GM23338 (cell line): ENCODE measurements at regions not wholly inside any gene's neighbourhood (a gene's known extent, or its start where the extent isn't known, plus 50 kb on each side); places are given as distances from the start of the nearest gene placed in this dataset.
"Not testable (repeated sequence)": the region's sequence is repeated elsewhere in the genome, so short reads cannot be mapped to it uniquely, and the experiment has no call there.

Experiments used
- ATAC-seq: fragments of 200-7000 bp; cut with Tn5 transposase; 3 replicates; pipeline ENCODE4 v1.9.1; 2020
- DNase-seq: peaks from one replicate; pipeline ENCODE4 v3.0.0-alpha.2; 2015; ENCODE audit warnings: low spot score
- H2AFZ ChIP-seq: fragments of 200-600 bp; sonication (generic); 2 replicates; pipeline ENCODE4 v1.8.0; 2016; ENCODE audit warnings: antibody characterized with exemption, mild to moderate bottlenecking, moderate library complexity
- H3F3A ChIP-seq: fragments of 200-600 bp; sonication (generic); replicated peaks from 2 replicates; pipeline ENCODE4 v1.8.0; 2017; ENCODE audit warnings: antibody characterized with exemption, mixed run types, low read depth
- H3K27ac ChIP-seq: fragments of 200-600 bp; sonication (generic); 2 replicates; pipeline ENCODE4 v1.6.1; 2016; ENCODE audit warnings: low read depth
- H3K27me3 ChIP-seq: fragments of 200-600 bp; sonication (generic); 2 replicates; pipeline ENCODE4 v1.8.0; 2016; ENCODE audit warnings: mild to moderate bottlenecking, mixed run types, moderate library complexity; ENCODE audit not compliant: insufficient read depth
- H3K36me3 ChIP-seq: fragments of 200-600 bp; sonication (generic); 2 replicates; pipeline ENCODE4 v1.8.0; 2016; ENCODE audit warnings: mild to moderate bottlenecking; ENCODE audit not compliant: insufficient read depth
- H3K4me1 ChIP-seq: fragments of 200-600 bp; sonication (generic); 2 replicates; pipeline ENCODE4 v1.8.0; 2016; ENCODE audit warnings: mild to moderate bottlenecking, moderate library complexity; ENCODE audit not compliant: insufficient read depth
- H3K4me2 ChIP-seq: fragments of 200-600 bp; sonication (generic); 2 replicates; pipeline ENCODE4 v1.7.1; 2017; ENCODE audit warnings: mixed run types
- H3K4me3 ChIP-seq: fragments of 200-600 bp; sonication (generic); 2 replicates; pipeline ENCODE4 v1.6.1; 2016; ENCODE audit warnings: mixed run types
- H3K79me2 ChIP-seq: fragments of 200-600 bp; sonication (generic); replicated peaks from 2 replicates; pipeline ENCODE4 v1.8.0; 2017; ENCODE audit warnings: mild to moderate bottlenecking; ENCODE audit not compliant: insufficient read depth
- H3K9me2 ChIP-seq: fragments of 200-600 bp; sonication (generic); 2 replicates; pipeline ENCODE4 v1.8.0; 2017; ENCODE audit not compliant: insufficient read depth
- H4K20me1 ChIP-seq: fragments of 200-600 bp; sonication (generic); replicated peaks from 2 replicates; pipeline ENCODE4 v1.8.0; 2017; ENCODE audit warnings: mild to moderate bottlenecking; ENCODE audit not compliant: insufficient read depth
- H3K27ac Mint-ChIP-seq: 2 replicates; pipeline ENCODE4 v1.8.0; 2020; ENCODE audit warnings: inconsistent platforms, mild to moderate bottlenecking, moderate library complexity, mixed read lengths
- H3K27me3 Mint-ChIP-seq: 3 replicates; pipeline ENCODE4 v1.8.0; 2022; ENCODE audit warnings: low read depth, mild to moderate bottlenecking, moderate library complexity, mixed read lengths, inconsistent platforms; ENCODE audit not compliant: insufficient read depth, poor library complexity
- H3K36me3 Mint-ChIP-seq: 3 replicates; pipeline ENCODE4 v1.8.0; 2021; ENCODE audit warnings: low read depth, mild to moderate bottlenecking, inconsistent platforms, moderate library complexity, mixed read lengths
- H3K4me1 Mint-ChIP-seq: 3 replicates; pipeline ENCODE4 v1.8.0; 2020; ENCODE audit warnings: mild to moderate bottlenecking, inconsistent platforms, mixed read lengths
- H3K4me3 Mint-ChIP-seq: 3 replicates; pipeline ENCODE4 v1.8.0; 2021; ENCODE audit warnings: moderate library complexity, mild to moderate bottlenecking, inconsistent platforms, mixed read lengths
- H3K9me3 Mint-ChIP-seq: 3 replicates; pipeline ENCODE4 v1.8.0; 2020; ENCODE audit warnings: moderate library complexity, mild to moderate bottlenecking, inconsistent platforms, mixed read lengths
- CREB1 ChIP-seq: fragments of 250-450 bp; sonication (Bioruptor Pico); IDR thresholded peaks from 2 replicates; pipeline ENCODE4 v1.5.0; 2020; ENCODE audit warnings: low read depth, mild to moderate bottlenecking, moderate library complexity
- EZH2 ChIP-seq: fragments of 200-600 bp; sonication (generic); IDR thresholded peaks from one replicate; pipeline ENCODE4 v1.8.0; 2017; ENCODE audit warnings: antibody characterized with exemption, mild to moderate bottlenecking, low read depth; ENCODE audit not compliant: unreplicated experiment
- EZH2phosphoT487 ChIP-seq: fragments of 200-600 bp; sonication (generic); IDR thresholded peaks from one replicate; pipeline ENCODE4 v1.8.1; 2018; ENCODE audit warnings: antibody characterized with exemption; ENCODE audit not compliant: unreplicated experiment
- JUNB ChIP-seq: IDR thresholded peaks from one replicate; pipeline ENCODE4 v1.6.1; 2016; ENCODE audit warnings: antibody characterized with exemption; ENCODE audit not compliant: unreplicated experiment
- NANOG ChIP-seq: IDR thresholded peaks from 2 replicates; pipeline ENCODE4 v1.6.1; 2016; ENCODE audit warnings: antibody characterized with exemption, borderline replicate concordance
- POLR2AphosphoS5 ChIP-seq: IDR thresholded peaks from 2 replicates; pipeline ENCODE4 v1.6.1; 2016; ENCODE audit warnings: antibody characterized with exemption, low read depth
- STAT1 ChIP-seq: IDR thresholded peaks from one replicate; pipeline ENCODE4 v1.6.1; 2016; ENCODE audit warnings: antibody characterized with exemption; ENCODE audit not compliant: unreplicated experiment
- ZNF114 ChIP-seq: fragments of 250-450 bp; sonication (Bioruptor Pico); IDR thresholded peaks from 2 replicates; pipeline ENCODE4 v1.5.0; 2020; ENCODE audit warnings: mild to moderate bottlenecking, moderate library complexity
- ZNF331 ChIP-seq: fragments of 250-450 bp; sonication (Bioruptor Pico); IDR thresholded peaks from 2 replicates; pipeline ENCODE4 v1.5.0; 2020; ENCODE audit warnings: low read depth, mild to moderate bottlenecking, moderate library complexity
- TF ChIP-seq, protein P1 (sequence below), 2 experiments: fragments of 200-600 bp in 1 of 2; sonication (generic) in 1 of 2; conservative IDR thresholded peaks; 2 replicates each; pipeline versions ENCODE4 v1.5.1 to v1.6.1; 2016 to 2017; ENCODE audit warnings: antibody characterized with exemption in 2 of 2, low read depth in 2 of 2, mild to moderate bottlenecking in 2 of 2, moderate library complexity in 1 of 2
- TF ChIP-seq, protein P2 (sequence below): IDR thresholded peaks from 2 replicates; pipeline ENCODE4 v1.6.1; 2016; ENCODE audit warnings: antibody characterized with exemption
- TF ChIP-seq, protein P3 (sequence below): IDR thresholded peaks from one replicate; pipeline ENCODE4 v1.6.1; 2018; ENCODE audit warnings: antibody characterized with exemption; ENCODE audit not compliant: unreplicated experiment

DNA sequence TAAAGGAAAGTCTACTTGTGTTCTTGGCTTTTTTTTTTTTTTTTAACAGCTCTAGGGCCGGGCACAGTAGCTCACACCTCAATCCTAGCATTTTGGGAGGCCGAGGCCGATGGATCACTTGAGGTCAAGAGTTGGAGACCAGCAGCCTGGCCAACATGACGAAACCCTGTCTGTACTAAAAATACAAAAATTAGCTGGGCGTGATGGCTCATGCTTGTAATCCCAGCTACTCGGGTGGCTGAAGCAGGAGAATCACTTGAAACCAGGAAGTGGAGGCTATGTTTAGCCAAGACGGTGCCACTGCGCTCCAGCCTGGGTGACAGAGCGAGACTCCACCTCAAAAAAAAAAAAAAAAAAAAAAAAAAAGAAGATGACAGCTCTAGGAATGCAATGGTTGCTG lies 169.9 kb downstream of the NEDD1 start:
- H3K9me2 ChIP-seq, H3K27ac Mint-ChIP-seq, H4K20me1 ChIP-seq, H3K4me3 ChIP-seq, H3F3A ChIP-seq, H3K4me3 Mint-ChIP-seq, H3K4me2 ChIP-seq, H3K27me3 ChIP-seq, H2AFZ ChIP-seq, H3K36me3 Mint-ChIP-seq, H3K36me3 ChIP-seq, H3K27me3 Mint-ChIP-seq, H3K79me2 ChIP-seq, H3K4me1 Mint-ChIP-seq, DNase-seq, H3K4me1 ChIP-seq, ATAC-seq, H3K27ac ChIP-seq, H3K9me3 Mint-ChIP-seq: not testable (repeated sequence)

DNA sequence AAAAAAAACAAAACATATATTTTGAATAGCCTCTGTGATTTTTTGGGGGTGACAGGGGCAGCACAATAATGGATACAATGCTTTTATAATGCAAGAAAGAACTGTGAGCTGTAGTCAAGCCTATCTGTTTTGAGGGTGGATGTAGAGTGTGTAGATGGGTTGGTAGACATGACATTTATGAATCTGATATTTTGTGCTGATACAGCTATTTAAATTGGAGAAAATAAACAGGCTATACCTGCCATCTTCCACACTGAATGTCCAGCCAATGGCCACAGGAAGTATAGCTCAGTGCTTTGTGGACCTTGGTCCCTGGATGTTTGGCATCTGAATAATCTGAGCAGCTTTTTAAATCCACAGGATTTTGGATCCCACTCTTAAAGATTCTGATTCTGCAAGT lies 175.0 kb downstream of the NEDD1 start:
- DNase-seq (no peak), ATAC-seq (no peak)
- Mint-ChIP-seq H3K27ac (no peak overlapping the region), H3K9me3 (no peaks in the 10 kb centered on the region), H3K27me3 (peaks cover 2% of the 10 kb centered on the region), H3K4me3 (no peak overlapping the region), H3K4me1 (peaks cover 3% of the 10 kb centered on the region; the same call in 2 of the 3 replicates), H3K36me3 (no peaks in the 10 kb centered on the region)
- Histone ChIP-seq H3K27ac (no peak overlapping the region), H3K79me2 (no peaks in the 10 kb centered on the region), H3K4me3 (no peak overlapping the region), H2AFZ (no peak overlapping the region), H3F3A (no peaks in the 10 kb centered on the region), H3K27me3 (no peaks in the 10 kb centered on the region), H3K36me3 (no peaks in the 10 kb centered on the region), H3K4me2 (no peak overlapping the region), H3K9me2 (0 out of 2 replicates have a peak, but pooled peaks cover 10% of the 10 kb centered on the region), H3K4me1 (0 out of 2 replicates have a peak, but pooled peaks cover 2% of the 10 kb centered on the region), H4K20me1 (no peaks in the 10 kb centered on the region)
- TF ChIP-seq ZNF331 (CRISPR knock-in tag) (no peak), STAT1 (no peak), CREB1 (no peak), NANOG (no peak), ZNF114 (CRISPR knock-in tag) (no peak), JUNB (no peak), EZH2 (no peak), POLR2AphosphoS5 (no peak), EZH2phosphoT487 (no peak)
- TF ChIP-seq, protein P1, sequence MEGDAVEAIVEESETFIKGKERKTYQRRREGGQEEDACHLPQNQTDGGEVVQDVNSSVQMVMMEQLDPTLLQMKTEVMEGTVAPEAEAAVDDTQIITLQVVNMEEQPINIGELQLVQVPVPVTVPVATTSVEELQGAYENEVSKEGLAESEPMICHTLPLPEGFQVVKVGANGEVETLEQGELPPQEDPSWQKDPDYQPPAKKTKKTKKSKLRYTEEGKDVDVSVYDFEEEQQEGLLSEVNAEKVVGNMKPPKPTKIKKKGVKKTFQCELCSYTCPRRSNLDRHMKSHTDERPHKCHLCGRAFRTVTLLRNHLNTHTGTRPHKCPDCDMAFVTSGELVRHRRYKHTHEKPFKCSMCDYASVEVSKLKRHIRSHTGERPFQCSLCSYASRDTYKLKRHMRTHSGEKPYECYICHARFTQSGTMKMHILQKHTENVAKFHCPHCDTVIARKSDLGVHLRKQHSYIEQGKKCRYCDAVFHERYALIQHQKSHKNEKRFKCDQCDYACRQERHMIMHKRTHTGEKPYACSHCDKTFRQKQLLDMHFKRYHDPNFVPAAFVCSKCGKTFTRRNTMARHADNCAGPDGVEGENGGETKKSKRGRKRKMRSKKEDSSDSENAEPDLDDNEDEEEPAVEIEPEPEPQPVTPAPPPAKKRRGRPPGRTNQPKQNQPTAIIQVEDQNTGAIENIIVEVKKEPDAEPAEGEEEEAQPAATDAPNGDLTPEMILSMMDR (conservative IDR thresholded peaks at IDR 0.05; ENCODE audit: low read depth in 2 of 2) = no peak
- TF ChIP-seq, protein P2, sequence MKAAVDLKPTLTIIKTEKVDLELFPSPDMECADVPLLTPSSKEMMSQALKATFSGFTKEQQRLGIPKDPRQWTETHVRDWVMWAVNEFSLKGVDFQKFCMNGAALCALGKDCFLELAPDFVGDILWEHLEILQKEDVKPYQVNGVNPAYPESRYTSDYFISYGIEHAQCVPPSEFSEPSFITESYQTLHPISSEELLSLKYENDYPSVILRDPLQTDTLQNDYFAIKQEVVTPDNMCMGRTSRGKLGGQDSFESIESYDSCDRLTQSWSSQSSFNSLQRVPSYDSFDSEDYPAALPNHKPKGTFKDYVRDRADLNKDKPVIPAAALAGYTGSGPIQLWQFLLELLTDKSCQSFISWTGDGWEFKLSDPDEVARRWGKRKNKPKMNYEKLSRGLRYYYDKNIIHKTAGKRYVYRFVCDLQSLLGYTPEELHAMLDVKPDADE = no peak
- TF ChIP-seq, protein P3, sequence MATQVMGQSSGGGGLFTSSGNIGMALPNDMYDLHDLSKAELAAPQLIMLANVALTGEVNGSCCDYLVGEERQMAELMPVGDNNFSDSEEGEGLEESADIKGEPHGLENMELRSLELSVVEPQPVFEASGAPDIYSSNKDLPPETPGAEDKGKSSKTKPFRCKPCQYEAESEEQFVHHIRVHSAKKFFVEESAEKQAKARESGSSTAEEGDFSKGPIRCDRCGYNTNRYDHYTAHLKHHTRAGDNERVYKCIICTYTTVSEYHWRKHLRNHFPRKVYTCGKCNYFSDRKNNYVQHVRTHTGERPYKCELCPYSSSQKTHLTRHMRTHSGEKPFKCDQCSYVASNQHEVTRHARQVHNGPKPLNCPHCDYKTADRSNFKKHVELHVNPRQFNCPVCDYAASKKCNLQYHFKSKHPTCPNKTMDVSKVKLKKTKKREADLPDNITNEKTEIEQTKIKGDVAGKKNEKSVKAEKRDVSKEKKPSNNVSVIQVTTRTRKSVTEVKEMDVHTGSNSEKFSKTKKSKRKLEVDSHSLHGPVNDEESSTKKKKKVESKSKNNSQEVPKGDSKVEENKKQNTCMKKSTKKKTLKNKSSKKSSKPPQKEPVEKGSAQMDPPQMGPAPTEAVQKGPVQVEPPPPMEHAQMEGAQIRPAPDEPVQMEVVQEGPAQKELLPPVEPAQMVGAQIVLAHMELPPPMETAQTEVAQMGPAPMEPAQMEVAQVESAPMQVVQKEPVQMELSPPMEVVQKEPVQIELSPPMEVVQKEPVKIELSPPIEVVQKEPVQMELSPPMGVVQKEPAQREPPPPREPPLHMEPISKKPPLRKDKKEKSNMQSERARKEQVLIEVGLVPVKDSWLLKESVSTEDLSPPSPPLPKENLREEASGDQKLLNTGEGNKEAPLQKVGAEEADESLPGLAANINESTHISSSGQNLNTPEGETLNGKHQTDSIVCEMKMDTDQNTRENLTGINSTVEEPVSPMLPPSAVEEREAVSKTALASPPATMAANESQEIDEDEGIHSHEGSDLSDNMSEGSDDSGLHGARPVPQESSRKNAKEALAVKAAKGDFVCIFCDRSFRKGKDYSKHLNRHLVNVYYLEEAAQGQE = no peak
